ENCODE measurements at regions not wholly inside any gene's neighbourhood (a gene's known extent, or its start where the extent isn't known, plus 50 kb on each side); places are given as distances from the start of the nearest gene placed in this dataset.

DNA sequence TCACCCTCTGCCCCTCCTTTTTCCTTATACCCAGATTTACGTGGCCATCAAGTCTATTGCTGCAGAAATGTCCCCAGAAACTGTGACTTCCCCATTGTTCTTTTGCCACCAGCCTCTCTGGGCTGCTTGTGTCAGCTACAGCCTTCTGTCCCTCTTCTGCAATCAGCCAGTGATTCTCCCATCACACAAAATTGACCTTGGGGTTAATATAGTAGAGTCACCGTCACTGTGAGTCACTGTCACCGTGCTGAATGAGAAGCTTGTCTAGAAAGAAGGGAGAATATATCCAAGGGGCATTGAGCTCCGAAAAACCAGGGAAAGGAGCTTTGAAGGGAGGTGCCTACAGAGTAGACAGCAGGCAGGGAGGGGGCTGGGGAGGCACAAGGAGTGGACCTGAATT lies 290.5 kb downstream of the HAPSTR1 start:
- TF ChIP-seq EZH2phosphoT487 (IDR thresholded peaks at IDR 0.05; ENCODE audit: insufficient read depth, low read depth): no peak
- no peak for TF ChIP-seq EZH2 (IDR thresholded peaks at IDR 0.05; ENCODE audit: insufficient read depth, poor library complexity, severe bottlenecking)
